Left ventricle myocardium inferior (tissue), 1 donor: ENCODE measurements at regions not wholly inside any gene's neighbourhood (a gene's known extent, or its start where the extent isn't known, plus 50 kb on each side); places are given as distances from the start of the nearest gene placed in this dataset.
A peak's percentile ranks its signal among the peaks of the same experiment; 100 is the strongest.

Experiments
- DNase-seq: peaks from one replicate; pipeline ENCODE4 v3.0.0-alpha.2; 2020
- H3K27ac ChIP-seq: fragments of 200-600 bp; replicated peaks from 2 replicates; pipeline ENCODE4 v1.8.0; 2021
- H3K27me3 ChIP-seq: fragments of 200-600 bp; 2 replicates; pipeline ENCODE4 v1.8.0; 2021; ENCODE audit warnings: low read depth
- H3K36me3 ChIP-seq: fragments of 200-600 bp; 2 replicates; pipeline ENCODE4 v1.8.0; 2021
- H3K4me1 ChIP-seq: fragments of 200-600 bp; 2 replicates; pipeline ENCODE4 v1.8.0; 2021
- H3K4me3 ChIP-seq: fragments of 200-600 bp; 2 replicates; pipeline ENCODE4 v1.8.0; 2021; ENCODE audit warnings: mild to moderate bottlenecking, moderate library complexity
- H3K9me3 ChIP-seq: fragments of 200-600 bp; replicated peaks from 2 replicates; pipeline ENCODE4 v1.8.0; 2021
- intact Hi-C: fragments of 100-400 bp; cut with micrococcal nuclease; formaldehyde crosslinking; loops from one replicate; pipeline ENCODE4 v1.11.0; 2022
- TF ChIP-seq, protein P1 (sequence below): fragments of 200-600 bp; IDR thresholded peaks from 2 replicates; pipeline ENCODE4 v1.8.0; 2021; ENCODE audit warnings: antibody characterized with exemption, mild to moderate bottlenecking, borderline replicate concordance
- donor health status: DM: no; HTN: yes; CAD: no; lungs with severe emphysema.

DNA sequence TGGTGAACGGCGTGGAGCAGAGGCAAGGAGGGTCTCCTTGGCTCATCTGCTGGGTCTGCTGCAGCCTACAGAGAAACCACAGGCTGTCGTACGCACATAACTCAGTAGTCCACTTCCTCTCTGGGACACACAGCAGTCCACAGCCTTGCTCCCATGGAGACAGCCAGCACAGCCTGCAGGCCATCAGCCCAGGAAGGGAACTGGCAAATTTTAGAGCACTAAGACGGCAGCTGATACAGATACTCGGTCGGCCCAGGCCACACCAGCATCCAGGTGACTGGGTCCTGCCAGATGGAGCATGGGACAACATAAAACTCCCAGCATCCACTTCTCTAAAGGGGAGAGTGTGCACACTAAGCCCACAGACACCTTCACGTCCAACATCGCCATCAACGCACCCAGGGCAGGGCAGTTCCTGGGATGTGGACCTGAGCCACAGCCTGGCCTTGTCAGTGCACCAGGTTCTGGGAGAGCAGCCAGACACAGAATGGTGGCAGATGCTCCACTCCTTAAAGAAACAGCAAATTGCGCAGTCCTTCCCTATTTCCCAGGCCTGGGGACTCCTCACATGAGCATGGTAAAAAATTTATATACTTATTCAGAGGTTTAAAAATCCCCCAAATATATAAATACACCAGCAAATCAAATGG lies 247.1 kb upstream of the RAB4A start:
- Histone ChIP-seq H3K4me1 (peaks cover 20% of the 10 kb centered on the region), H3K27me3 (no peaks in the 10 kb centered on the region), H3K27ac (no peak overlapping the region), H3K4me3 (no peak overlapping the region), H3K36me3 (no peaks in the 10 kb centered on the region), H3K9me3 (peaks cover 3% of the 10 kb centered on the region)
- TF ChIP-seq, protein P1, sequence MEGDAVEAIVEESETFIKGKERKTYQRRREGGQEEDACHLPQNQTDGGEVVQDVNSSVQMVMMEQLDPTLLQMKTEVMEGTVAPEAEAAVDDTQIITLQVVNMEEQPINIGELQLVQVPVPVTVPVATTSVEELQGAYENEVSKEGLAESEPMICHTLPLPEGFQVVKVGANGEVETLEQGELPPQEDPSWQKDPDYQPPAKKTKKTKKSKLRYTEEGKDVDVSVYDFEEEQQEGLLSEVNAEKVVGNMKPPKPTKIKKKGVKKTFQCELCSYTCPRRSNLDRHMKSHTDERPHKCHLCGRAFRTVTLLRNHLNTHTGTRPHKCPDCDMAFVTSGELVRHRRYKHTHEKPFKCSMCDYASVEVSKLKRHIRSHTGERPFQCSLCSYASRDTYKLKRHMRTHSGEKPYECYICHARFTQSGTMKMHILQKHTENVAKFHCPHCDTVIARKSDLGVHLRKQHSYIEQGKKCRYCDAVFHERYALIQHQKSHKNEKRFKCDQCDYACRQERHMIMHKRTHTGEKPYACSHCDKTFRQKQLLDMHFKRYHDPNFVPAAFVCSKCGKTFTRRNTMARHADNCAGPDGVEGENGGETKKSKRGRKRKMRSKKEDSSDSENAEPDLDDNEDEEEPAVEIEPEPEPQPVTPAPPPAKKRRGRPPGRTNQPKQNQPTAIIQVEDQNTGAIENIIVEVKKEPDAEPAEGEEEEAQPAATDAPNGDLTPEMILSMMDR: no peak
- peak; percentile 29 for DNase-seq
- intact Hi-C loops: no loop called here

DNA sequence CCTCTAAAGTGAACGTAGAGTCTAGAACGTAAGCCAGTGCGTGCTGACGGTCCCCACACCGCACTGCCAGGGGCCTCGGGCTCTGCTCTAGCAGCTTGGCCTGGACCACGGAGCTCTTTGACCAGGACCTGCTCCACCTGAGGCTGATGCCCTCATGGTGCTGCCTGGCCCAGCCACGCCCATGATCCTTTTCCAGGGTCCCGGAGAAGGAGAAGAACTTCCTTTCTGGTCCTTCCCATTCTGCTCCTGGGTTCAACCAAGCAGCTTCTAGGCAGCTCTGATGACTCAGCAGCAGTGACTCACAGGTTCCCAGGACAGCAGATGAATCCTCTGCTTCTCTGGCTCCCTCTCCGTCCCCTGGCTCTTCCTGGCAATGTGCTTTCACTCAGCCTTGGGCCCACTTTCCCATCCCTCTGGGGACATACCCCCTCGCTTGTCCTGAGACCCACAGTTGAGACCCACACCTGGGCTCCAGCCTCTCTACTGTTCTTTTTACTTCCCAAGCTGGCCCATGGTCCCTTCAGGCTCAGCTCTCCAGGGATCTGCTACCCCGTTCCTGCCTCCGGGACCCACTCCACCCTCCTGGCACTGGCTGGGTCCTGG lies 246.3 kb upstream of the RAB4A start:
- intact Hi-C loops: no loop called here
- H3K27me3 ChIP-seq: no peaks in the 10 kb centered on the region
- H3K9me3 ChIP-seq: no peaks in the 10 kb centered on the region
- TF ChIP-seq, protein P1: no peak
- H3K4me1 ChIP-seq: peaks cover 20% of the 10 kb centered on the region
- no peak overlapping the region for H3K27ac ChIP-seq
- no peak overlapping the region for H3K4me3 ChIP-seq
- no peaks in the 10 kb centered on the region for H3K36me3 ChIP-seq
- peak; percentile 33 for DNase-seq

DNA sequence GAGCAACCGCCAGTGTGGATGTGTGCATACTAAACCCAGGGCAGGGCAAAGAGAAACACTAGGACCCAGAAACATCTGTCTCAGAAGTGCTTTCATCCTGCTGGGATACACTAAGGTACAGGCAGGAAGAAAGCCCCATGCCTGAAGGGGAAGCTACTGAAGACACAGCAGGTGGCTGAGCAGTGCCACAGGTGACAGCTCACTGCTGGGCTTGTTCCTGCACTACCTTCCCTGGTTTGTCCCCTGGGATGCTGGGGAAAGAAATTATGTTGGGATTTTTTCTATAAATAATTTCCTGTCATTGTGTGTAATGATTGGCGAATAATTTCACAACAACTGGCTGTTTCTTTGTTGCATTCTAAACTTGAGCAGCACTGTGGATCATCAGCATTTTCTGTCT lies 245.3 kb upstream of the RAB4A start:
- no peak for DNase-seq
- Histone ChIP-seq H3K4me1 (peaks cover 20% of the 10 kb centered on the region), H3K27me3 (no peaks in the 10 kb centered on the region), H3K36me3 (no peaks in the 10 kb centered on the region), H3K9me3 (no peaks in the 10 kb centered on the region), H3K4me3 (no peak overlapping the region), H3K27ac (no peak overlapping the region)
- intact Hi-C loops: no loop called here
- TF ChIP-seq, protein P1: no peak

DNA sequence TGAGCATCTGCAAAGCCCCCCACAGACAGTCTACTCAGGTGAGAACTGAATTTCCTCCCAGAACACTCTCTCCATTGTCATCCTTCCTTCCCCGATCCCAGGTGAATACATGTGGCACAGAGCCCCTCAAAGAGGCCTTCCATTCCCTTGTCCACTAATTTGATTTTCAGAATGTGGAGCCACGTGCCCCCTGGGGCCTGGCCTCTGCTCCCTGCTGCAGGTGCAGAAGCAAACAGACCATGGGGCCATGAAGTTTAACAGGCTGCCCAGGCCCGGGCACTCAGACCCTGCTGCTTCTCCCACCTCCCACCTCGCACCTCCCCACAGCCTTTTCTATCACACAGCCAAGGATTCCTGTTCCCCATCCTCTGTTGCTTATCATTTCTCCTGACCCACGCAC lies 243.8 kb upstream of the RAB4A start:
- Histone ChIP-seq H3K36me3 (no peaks in the 10 kb centered on the region), H3K4me1 (peaks cover 24% of the 10 kb centered on the region), H3K27ac (no peak overlapping the region), H3K27me3 (no peaks in the 10 kb centered on the region), H3K9me3 (no peaks in the 10 kb centered on the region), H3K4me3 (no peak overlapping the region)
- TF ChIP-seq, protein P1: no peak
- no peak for DNase-seq
- intact Hi-C loops: no loop called here

DNA sequence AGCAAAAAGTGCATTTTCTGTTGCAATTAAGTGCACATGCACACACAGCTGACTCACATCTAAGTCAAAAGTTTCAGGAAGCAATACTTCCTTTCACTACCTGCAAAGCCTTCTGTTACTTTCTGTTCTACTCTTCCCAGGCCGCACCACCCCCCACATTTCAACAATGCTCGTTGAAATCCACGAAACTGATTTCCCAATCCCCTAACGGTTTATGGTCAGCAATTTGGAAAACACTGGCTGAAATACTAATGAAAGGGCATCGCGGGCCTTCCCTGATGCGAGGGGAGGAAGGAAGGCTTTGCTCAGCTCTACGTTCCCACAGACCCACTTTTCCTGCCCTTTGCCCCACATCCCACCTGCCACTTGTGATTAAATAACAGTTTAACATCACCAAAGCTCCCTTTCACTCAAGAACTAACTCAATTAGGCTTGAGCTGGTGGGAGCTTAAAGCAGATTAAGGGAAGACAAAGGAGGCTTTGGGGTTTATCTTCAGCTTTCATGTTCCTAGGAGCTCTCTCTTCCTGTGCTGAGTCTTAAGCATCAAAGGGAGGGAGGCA lies 243.2 kb upstream of the RAB4A start:
- Histone ChIP-seq H3K4me3 (no peak overlapping the region), H3K4me1 (peaks cover 29% of the 10 kb centered on the region), H3K27me3 (no peaks in the 10 kb centered on the region), H3K36me3 (no peaks in the 10 kb centered on the region), H3K27ac (no peak overlapping the region), H3K9me3 (no peaks in the 10 kb centered on the region)
- TF ChIP-seq, protein P1: no peak
- no peak for DNase-seq
- intact Hi-C loops: no loop called here
